Common myeloid progenitor, CD34-positive (primary cell): ENCODE measurements at regions not wholly inside any gene's neighbourhood (a gene's known extent, or its start where the extent isn't known, plus 50 kb on each side); places are given as distances from the start of the nearest gene placed in this dataset.

Source experiments
- CTCF ChIA-PET: fragments of 350-600 bp; sonication (Branson Sonifier 250); formaldehyde crosslinking; loops from one replicate; lab custom pipeline; 2021; ENCODE audit warnings: antibody characterized with exemption; lab: Charles Lee
- POLR2A ChIA-PET: fragments of 350-600 bp; sonication (Branson Sonifier 250); formaldehyde crosslinking; loops from one replicate; lab custom pipeline; 2021; ENCODE audit warnings: antibody characterized with exemption; lab: Charles Lee
- DNase-seq, 3 donors: peaks; one replicate each; pipeline versions ENCODE4 v3.0.0 to v3.0.0-alpha.2; 2013
- H3K27ac ChIP-seq, 2 experiments: 1 replicate in 1 of 2; 2 replicates in 1 of 2; pipeline ENCODE4 v1.7.0; 2013; ENCODE audit warnings: inconsistent platforms in 2 of 2, low read length in 2 of 2, mild to moderate bottlenecking in 2 of 2, low read depth in 1 of 2, moderate library complexity in 1 of 2; ENCODE audit not compliant: severe bottlenecking in 2 of 2, insufficient read depth in 1 of 2, poor library complexity in 1 of 2
- H3K27me3 ChIP-seq, 5 experiments: replicated peaks in 2 of 5; 1 replicate in 3 of 5; 2 replicates in 2 of 5; pipeline versions ENCODE4 v1.6.1 to v1.7.0; 2013; ENCODE audit warnings: low read length in 4 of 5, mild to moderate bottlenecking in 2 of 5, moderate library complexity in 2 of 5, inconsistent platforms in 1 of 5; ENCODE audit not compliant: insufficient read depth in 5 of 5, control insufficient read depth in 4 of 5
- H3K36me3 ChIP-seq, 4 experiments: 1 replicate in 2 of 4; 2 replicates in 2 of 4; pipeline versions ENCODE4 v1.6.1 to v1.7.0; 2013; ENCODE audit warnings: low read length in 3 of 4, control low read depth in 1 of 4, mild to moderate bottlenecking in 1 of 4; ENCODE audit not compliant: control insufficient read depth in 4 of 4, insufficient read depth in 4 of 4
- H3K4me1 ChIP-seq, 4 experiments: 1 replicate in 3 of 4; 2 replicates in 1 of 4; pipeline versions ENCODE4 v1.6.1 to v1.7.1; 2013; ENCODE audit warnings: low read length in 3 of 4, mild to moderate bottlenecking in 3 of 4, control low read depth in 1 of 4, inconsistent platforms in 1 of 4, moderate library complexity in 1 of 4; ENCODE audit not compliant: control insufficient read depth in 4 of 4, insufficient read depth in 4 of 4; ENCODE audit errors: control extremely low read depth in 1 of 4
- H3K4me3 ChIP-seq, 7 experiments: 1 replicate in 4 of 7; 2 replicates in 3 of 7; pipeline versions ENCODE4 v1.5.1 to v1.7.0; 2013; ENCODE audit warnings: mild to moderate bottlenecking in 7 of 7, low read length in 6 of 7, moderate library complexity in 6 of 7, inconsistent platforms in 2 of 7, low read depth in 2 of 7, control low read depth in 1 of 7; ENCODE audit not compliant: insufficient read depth in 4 of 7, control insufficient read depth in 1 of 7; ENCODE audit errors: extremely low read depth in 1 of 7
- H3K9me3 ChIP-seq, 5 experiments: 1 replicate in 4 of 5; 2 replicates in 1 of 5; pipeline versions ENCODE4 v1.6.1 to v1.7.1; 2013; ENCODE audit warnings: low read length in 4 of 5, mild to moderate bottlenecking in 2 of 5, inconsistent platforms in 1 of 5, low read depth in 1 of 5, moderate library complexity in 1 of 5; ENCODE audit not compliant: control insufficient read depth in 4 of 5, insufficient read depth in 2 of 5; ENCODE audit errors: control extremely low read depth in 1 of 5
- WGBS: methylation state at CpG from one replicate; pipeline ENCODE4 v1.1.5; 2013; ENCODE audit not compliant: insufficient coverage; 5-methylcytosine and 5-hydroxymethylcytosine counted together

- POLR2A ChIA-PET = no interaction called here
- Histone ChIP-seq H3K27me3 (peaks cover 0 to 36% (median 9%) of the 10 kb centered on the region in 5 experiments), H3K4me1 (no peaks in the 10 kb centered on the region), H3K27ac (no peak overlapping the region), H3K36me3 (no peaks in the 10 kb centered on the region), H3K9me3 (no peaks in the 10 kb centered on the region), H3K4me3 (no peak overlapping the region)
- WGBS = 80% methylated on average over 1 of the region's 2 CpGs
- CTCF ChIA-PET = no interaction called here
- no peak for DNase-seq
Measured at GRCh38 chr15:96390986-96391385, 60.5 kb downstream of the NR2F2 start.

DNA sequence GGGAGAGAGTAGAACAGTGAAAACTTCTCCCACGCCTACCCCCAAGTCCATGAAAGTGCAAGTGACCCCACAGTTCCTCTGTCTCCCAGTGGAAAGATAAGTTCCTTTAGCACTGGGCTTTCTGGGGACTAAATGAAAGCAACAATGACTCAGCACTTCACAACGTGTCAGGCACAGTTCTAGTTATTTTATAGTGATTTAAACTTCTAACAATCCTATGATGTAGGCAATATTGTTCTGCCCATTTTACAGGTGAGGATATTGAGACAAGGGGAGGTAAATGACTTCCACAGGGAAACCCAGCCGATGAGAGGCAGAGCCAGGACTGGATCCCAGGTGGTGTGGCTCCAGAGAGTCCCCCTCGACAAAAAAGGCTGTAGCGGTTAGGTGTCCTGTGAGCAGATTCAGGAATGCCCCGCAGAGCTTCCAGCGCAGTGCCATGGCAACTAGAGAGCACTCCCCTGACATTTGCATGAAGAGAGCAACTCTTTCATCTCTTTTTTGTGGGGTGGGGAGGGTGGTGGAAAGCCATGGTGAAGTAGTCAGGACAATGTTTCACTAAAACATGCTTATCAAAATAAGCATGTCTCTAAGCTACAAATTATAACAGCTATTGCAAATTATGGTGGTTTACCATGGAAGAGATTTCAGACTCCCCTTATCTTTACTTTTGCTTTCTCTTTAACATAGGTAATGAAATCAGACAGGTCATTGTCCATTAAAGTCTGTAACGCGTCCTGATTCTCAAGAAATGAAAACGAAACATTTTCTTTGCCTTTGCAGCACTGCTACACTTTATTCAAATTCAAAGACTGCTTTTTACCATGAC lies 62.1 kb downstream of the NR2F2 start:
- peaks cover 2 to 39% (median 9%) of the 10 kb centered on the region in 5 experiments for H3K27me3 ChIP-seq

DNA sequence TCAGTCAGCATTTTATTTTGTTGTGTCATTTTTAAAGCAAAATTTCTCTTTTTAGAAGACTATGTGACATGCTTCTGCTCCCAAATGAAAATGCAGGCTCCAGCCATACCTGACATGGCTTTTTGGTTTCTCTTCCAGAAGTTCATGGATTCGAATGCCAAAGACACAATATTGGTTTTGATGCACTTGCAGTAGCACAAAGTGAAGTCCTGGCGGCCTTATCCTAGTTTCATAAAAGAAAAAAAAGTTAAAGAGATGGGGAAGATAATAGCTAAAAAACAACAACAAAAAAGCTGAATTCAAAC lies 62.7 kb downstream of the NR2F2 start:
- Histone ChIP-seq H3K27ac (no peak overlapping the region), H3K4me1 (no peaks in the 10 kb centered on the region), H3K27me3 (peaks cover 2 to 40% (median 9%) of the 10 kb centered on the region in 5 experiments), H3K4me3 (no peak overlapping the region), H3K9me3 (no peaks in the 10 kb centered on the region), H3K36me3 (no peaks in the 10 kb centered on the region)
- ChIA-PET POLR2A (no interaction called here), CTCF (no interaction called here)
- no peak for DNase-seq
- 67% methylated on average over 1 of the region's 2 CpGs for WGBS

More for the DNA sequence above, 62.1 kb downstream of the NR2F2 start:
- DNase-seq = no peak
- Histone ChIP-seq H3K9me3 (no peaks in the 10 kb centered on the region), H3K4me1 (no peaks in the 10 kb centered on the region), H3K36me3 (no peaks in the 10 kb centered on the region), H3K27ac (no peak overlapping the region), H3K4me3 (no peak overlapping the region)
- ChIA-PET CTCF (no interaction called here), POLR2A (no interaction called here)
- WGBS = 43% methylated on average over 5 of the region's 10 CpGs

- Histone ChIP-seq H3K9me3 (no peaks in the 10 kb centered on the region), H3K4me3 (no peak overlapping the region), H3K4me1 (no peaks in the 10 kb centered on the region), H3K27me3 (peaks cover 2 to 49% (median 10%) of the 10 kb centered on the region in 5 experiments), H3K36me3 (no peaks in the 10 kb centered on the region), H3K27ac (no peak overlapping the region)
- WGBS = 48% methylated on average over 3 of the region's 3 CpGs
- ChIA-PET CTCF (no interaction called here), POLR2A (no interaction called here)
- no peak for DNase-seq
Measured at GRCh38 chr15:96395687-96396086, 65.2 kb downstream of the NR2F2 start.

- H3K27ac ChIP-seq = no peak overlapping the region
- no CpG with 5 or more reads among the region's 1 CpG for WGBS
- no peaks in the 10 kb centered on the region for H3K9me3 ChIP-seq
- H3K36me3 ChIP-seq = no peaks in the 10 kb centered on the region
- H3K27me3 ChIP-seq = peaks cover 0 to 49% (median 8%) of the 10 kb centered on the region in 5 experiments
- CTCF ChIA-PET = no interaction called here
- no peaks in the 10 kb centered on the region for H3K4me1 ChIP-seq
- DNase-seq = no peak
- POLR2A ChIA-PET = no interaction called here
- H3K4me3 ChIP-seq = no peak overlapping the region
Measured at GRCh38 chr15:96398776-96399175, 68.3 kb downstream of the NR2F2 start.

GRCh38 chr15:96402403-96402802 lies 71.9 kb downstream of the NR2F2 start:
- WGBS = 14% methylated on average over 1 of the region's 3 CpGs
- POLR2A ChIA-PET = no interaction called here

DNA sequence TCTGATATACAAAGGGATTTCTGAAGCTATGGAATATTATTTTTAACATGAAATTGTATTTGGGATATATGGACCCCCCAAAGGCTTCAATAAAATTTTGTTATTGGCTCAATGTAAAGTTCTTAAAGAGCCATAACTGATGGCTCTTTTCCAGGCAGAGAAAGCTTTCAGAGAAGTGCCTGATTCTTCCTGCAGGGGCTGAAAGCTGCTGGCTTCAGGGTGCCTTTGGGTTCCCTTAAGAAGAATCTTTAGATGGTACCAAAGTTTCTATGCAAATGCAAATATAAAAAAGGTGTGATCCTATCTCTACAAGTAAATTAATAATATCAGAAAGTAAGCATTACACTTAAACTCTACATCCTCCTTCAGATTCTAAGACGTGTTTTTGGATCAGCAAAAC lies 72.6 kb downstream of the NR2F2 start:
- WGBS = no CpG with 5 or more reads among the region's 1 CpG
- no peak overlapping the region for H3K27ac ChIP-seq
- DNase-seq = no peak
- CTCF ChIA-PET = no interaction called here
- H3K27me3 ChIP-seq = peaks cover 5 to 70% (median 17%) of the 10 kb centered on the region in 5 experiments
- peaks cover 0 to 3% (median 0%) of the 10 kb centered on the region in 5 experiments for H3K9me3 ChIP-seq
- no peaks in the 10 kb centered on the region for H3K36me3 ChIP-seq
- no peaks in the 10 kb centered on the region for H3K4me1 ChIP-seq
- no peak overlapping the region for H3K4me3 ChIP-seq
- POLR2A ChIA-PET = no interaction called here

More at GRCh38 chr15:96402403-96402802, 71.9 kb downstream of the NR2F2 start:
- Histone ChIP-seq H3K27ac (no peak overlapping the region), H3K27me3 (peaks cover 2 to 66% (median 17%) of the 10 kb centered on the region in 5 experiments), H3K9me3 (peaks cover 0 to 2% (median 0%) of the 10 kb centered on the region in 5 experiments), H3K36me3 (no peaks in the 10 kb centered on the region), H3K4me1 (no peaks in the 10 kb centered on the region), H3K4me3 (no peak overlapping the region)
- DNase-seq = no peak
- CTCF ChIA-PET = no interaction called here
